Epidermal melanocyte (primary cell): ENCODE measurements at regions not wholly inside any gene's neighbourhood (a gene's known extent, or its start where the extent isn't known, plus 50 kb on each side); places are given as distances from the start of the nearest gene placed in this dataset.

Experiments
- DNase-seq: peaks from one replicate; pipeline ENCODE4 v3.0.0; 2011; ENCODE audit warnings: low spot score; ENCODE audit not compliant: insufficient read length

DNA sequence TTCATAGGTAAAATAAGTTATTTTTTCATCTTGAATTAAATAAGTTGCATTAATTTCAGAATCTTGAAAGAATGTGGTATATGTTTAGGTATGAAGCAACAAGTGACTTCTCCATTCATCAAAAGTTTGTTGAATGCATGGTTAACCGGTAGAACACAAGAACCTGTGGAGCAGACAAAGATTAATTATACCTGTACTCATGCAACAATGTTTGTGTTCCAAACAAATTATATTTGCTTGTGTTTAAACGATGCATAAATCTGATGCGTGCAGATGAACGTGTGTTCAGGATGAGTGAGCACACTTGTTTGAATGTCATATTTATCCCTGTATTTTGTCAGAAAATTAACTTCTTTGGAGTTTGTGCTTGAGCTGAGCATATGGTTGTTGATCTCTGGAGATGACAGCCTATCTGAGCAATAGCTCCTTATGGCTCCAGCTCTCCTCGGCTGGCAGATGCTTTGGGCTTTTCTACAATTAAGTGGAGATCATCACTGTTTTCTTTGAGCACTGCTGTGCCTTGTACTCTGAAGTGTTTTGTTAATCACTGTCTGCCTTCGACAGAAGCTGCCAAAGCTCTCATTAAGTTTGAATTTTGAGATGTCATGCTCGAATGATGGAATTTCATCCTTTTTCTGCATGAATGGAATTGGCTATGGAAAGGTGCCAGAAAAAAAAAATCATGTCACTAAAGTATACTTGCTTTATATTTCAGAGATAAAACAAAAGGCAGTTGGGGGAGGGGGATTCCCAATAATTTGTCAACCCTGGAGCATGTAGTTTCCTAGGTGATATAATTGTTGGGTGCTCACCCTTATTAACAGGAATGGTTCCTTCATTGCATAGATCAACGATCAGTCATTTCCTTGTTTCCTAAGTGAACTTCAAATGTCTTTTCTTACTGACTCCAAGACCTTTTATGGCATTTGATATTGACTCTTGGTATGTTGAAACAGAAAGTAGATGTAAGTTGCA lies 502.5 kb upstream of the ARRDC3 start:
- DNase-seq, result no peak

DNA sequence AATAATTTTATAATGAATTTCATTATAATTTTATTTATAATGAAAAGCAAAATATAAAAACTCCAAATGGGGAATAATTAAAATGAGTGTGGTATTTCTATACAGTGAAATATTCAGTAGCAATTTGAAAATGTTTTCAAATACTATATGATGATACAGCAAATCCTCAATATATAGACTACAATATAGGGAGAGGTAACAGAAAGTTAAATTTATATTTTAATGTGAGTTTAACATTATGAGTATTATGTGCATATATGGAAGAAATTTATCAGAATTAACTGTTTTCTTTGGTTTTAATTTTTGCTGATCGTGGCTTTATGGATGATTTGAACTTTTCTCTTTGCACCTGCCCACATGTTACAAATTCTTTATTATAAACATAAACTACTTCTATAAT lies 500.9 kb upstream of the ARRDC3 start:
- no peak for DNase-seq

- DNase-seq, result no peak
These were observed 492.2 kb upstream of the ARRDC3 start for GRCh38 chr5:91875196-91875779.

- DNase-seq, result no peak
These were observed 484.7 kb upstream of the ARRDC3 start for GRCh38 chr5:91867799-91868198.

GRCh38 chr5:91865915-91866314 lies 482.8 kb upstream of the ARRDC3 start:
- no peak for DNase-seq

DNA sequence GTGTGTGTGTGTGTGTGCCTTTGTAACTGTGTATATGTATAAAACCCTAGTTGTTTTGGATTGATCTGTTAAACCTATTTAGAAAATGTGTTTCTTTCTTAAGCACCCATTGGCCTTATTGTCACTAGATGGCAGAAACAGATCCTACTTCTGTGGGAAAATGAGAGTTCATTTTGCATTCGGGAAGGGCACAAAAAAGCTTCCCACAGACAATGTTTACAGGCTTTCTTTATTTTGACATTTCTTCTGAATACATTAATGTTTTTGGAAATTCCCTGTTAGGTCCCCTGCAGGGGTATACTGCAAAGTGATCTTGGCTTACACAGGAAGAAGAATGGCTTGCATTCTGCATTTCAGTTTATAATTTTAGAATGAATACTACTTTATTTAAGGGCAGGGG lies 481.8 kb upstream of the ARRDC3 start:
- DNase-seq, result no peak

GRCh38 chr5:91851670-91852069 lies 468.6 kb upstream of the ARRDC3 start:
- no peak for DNase-seq

DNA sequence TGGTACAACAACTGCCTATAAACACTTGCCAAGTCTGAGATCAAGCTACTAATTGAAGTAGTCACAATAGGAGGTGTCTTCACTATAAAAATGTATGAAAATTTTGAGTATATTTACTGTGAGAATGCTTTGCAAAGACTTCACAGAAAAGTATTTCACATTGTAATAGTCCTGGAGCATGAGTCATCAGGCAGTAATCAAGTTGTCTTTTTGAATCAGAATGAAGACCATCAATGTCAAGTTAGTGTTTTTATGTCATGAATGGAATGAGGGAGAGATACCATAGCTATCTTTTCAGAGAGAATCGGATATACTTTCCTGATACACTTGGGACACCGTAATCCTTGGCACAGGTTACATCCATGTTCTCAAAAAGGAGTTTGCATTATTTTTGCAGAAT lies 466.9 kb upstream of the ARRDC3 start:
- DNase-seq, result no peak

GRCh38 chr5:91849069-91849468 lies 466.0 kb upstream of the ARRDC3 start:
- DNase-seq, result no peak

DNA sequence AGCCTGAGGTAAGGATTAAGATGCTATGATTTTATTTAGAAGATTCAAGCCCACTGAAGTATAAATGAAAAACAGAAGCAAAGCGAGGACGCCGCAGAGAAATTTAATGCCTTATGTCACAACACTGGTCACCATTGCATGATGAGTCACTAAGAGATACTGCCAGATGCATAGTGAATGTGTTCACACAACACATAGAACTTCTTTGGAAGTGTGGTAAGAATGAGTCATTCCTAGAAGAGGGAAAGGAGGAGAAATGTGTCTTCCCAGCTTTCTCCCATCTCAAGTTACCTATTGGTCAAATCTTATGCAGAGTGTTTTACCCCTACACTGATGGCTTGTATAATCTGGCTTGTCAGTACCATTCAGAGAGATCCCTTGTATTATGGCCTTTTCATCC lies 465.3 kb upstream of the ARRDC3 start:
- DNase-seq, result no peak

DNA sequence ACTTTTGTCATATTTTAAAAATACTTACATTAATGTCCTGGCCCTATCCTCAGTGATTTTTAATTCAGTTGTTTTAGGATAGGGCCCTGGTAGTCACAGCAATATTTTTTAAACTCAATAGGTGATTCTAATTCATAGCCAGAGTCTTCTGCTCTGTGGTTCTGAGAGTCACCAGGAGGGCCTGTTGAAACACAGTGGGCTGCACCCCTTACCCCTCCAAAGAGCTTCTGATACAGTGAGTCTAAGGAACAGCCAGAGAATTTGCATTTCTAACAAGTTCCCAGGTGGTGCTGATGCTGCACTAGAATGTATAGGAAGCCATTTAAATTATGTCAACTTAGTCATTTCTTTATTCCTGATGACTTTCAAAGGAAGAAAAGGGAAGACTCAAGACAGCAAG lies 458.3 kb upstream of the ARRDC3 start:
- no peak for DNase-seq

DNA sequence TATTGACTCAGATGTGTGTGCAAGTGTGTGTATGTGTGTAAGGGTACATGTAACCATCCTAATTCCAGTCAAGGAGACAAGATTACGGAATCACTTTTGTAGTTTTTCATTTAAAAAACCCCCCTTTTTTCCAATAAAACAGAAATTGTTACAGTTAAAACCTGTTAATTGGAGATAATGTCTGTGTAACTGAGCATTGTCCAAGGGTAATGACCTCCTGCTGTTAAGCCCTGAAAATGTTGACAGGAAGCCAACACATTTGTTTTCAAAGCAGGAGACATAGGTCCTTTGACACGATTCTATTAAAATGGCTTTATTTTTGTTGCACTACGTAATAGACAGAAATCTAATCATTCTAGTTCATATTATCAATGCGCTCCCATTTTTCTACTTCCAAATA lies 457.3 kb upstream of the ARRDC3 start:
- no peak for DNase-seq

DNA sequence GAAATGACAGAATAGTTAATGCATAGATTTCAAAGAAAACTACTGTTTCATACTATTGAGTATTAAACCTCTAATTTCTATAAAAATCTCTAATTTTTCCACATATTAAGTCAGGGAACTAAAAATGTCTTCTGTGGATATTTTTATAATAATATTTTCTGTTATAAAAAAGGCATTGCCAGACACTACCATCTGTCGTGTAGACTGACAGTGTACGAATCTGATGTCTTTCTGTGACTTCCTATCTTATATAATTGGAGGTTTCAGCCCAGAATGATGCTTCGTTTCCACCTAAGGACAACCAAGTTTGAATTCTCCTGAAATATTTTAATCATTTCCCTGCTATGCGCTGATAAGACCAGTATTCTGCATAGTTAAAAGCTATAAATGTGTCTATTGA lies 456.6 kb upstream of the ARRDC3 start:
- DNase-seq, result no peak

DNA sequence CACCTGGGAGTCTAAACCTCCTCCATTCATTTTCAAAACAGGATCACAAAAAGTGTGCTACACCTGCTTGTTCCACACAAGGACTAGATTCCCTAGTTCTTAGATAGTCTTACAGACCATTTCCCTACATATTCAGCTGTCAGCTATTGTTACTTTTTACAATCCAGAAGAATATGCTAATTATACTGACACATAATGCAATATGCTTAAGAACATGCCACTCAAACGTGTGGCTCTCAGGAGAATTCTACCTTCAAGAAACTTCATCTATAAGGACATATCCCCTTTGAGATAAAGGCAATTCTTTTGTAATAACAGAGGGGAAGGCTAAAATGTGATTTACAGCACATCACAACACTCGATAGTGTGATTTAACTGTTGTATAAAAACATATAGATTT lies 456.1 kb upstream of the ARRDC3 start:
- no peak for DNase-seq

DNA sequence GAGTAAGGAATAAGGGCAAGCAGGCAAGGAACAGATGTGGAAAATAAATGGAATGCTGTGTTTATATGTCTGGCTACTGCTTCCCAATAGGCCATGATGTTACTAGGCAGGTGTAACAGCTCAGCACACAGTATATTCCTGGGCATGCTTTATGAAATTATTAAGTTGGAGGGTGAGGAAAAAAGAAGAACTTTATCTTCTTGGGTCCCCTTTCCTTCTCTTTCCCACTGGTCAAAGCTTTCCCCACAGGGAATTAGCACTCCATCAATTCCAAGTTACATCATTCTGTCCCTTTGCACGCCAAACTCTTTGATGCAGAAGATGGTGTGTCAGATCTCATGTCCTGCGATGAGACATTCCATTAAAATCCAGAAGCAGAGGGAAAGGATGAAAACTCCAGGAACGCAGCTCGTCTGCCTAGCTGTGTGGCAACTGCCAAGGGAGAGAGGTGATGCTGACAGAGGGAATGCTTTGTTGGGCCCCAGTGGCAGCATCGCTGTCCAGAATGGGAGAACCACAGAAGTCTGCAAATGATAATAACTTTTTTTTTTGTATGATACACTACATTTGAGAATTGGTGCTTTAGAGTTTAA lies 447.3 kb upstream of the ARRDC3 start:
- no peak for DNase-seq

DNA sequence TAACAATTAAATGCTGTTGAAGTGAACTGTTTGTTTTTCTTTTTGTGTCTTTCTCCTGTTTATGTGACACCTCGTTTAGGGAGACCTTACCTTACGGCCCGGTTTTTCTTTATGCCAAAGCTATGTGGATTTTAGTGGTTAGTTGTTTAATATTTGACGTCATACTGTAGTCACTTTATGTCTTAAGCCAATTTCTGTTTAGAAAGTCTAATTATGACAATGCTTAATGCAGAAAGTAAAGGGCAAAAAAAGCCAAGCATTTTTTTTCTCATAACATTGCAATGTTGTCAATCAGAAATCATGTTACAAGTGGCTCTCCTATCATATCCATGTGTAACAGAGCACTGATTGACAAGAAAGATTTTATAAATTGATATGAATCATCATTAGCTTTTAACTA lies 442.5 kb upstream of the ARRDC3 start:
- DNase-seq, result no peak

DNA sequence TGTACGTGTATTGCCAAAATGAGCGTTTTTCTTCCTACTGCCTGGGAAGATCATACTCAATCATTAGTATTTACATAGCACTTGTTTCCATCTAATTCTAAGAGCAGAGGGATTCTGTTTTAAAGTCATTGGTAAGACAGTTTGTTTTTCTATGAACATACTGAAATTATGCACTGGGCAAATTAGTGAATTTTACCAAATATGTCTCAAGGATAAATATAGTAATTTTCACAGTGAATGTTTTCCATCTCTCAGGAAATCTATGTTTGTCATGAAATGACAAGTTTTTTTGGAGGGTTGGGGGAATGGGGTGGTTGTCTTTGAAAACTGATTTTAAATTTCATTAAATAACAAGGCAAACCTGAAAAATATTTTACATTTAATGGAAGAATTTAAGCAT lies 441.3 kb upstream of the ARRDC3 start:
- no peak for DNase-seq

DNA sequence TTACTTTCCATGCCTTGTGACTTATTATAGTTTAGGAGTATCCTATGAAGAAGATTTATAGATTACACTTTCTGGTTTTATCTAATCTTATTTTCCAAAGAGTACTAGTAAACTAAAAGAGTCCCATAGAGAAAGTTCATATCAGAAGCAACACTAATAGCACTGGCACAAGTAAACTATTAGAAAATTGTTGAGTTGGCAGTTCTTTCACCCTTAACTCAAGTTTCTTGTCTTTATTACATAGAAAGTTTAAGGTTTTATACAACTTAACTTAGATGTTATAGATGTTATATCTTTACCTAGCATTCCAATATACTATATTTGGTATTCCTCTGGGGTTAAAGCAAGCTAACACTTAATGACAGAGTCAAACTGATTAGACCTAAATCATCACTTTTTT lies 437.8 kb upstream of the ARRDC3 start:
- DNase-seq, result no peak

GRCh38 chr5:91816681-91817080 lies 433.6 kb upstream of the ARRDC3 start:
- no peak for DNase-seq

DNA sequence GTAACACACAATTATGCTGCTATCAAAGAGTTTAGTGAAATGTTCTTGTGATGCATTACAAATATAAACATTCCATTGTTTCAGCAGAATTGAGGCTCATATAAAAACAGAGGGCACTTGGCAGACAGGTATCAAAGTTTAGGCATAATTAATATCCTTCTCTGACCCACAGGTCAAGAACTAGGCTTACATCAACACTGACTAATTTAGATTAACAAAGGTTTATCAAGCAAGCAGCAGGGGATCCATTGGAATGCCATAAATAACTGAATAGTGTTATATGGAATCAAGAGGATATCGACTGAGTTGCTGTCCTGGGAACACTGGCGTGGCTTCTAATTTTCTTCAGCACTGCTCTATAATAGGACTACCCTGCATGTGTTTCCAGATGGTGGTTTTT lies 414.5 kb upstream of the ARRDC3 start:
- no peak for DNase-seq

GRCh38 chr5:91794856-91795548 lies 411.9 kb upstream of the ARRDC3 start:
- no peak for DNase-seq

GRCh38 chr5:91794455-91794854 lies 411.3 kb upstream of the ARRDC3 start:
- no peak for DNase-seq
